Naive thymus-derived CD4-positive, alpha-beta T cell (primary cell): ENCODE measurements at regions not wholly inside any gene's neighbourhood (a gene's known extent, or its start where the extent isn't known, plus 50 kb on each side); places are given as distances from the start of the nearest gene placed in this dataset.

ENCODE experiments used
- ATAC-seq: fragments of 150-1000 bp; cut with Tn5 transposase; 2 replicates; pipeline ENCODE4 v1.10.0; 2021; ENCODE audit warnings: mild to moderate bottlenecking, moderate library complexity
- CTCF ChIA-PET: fragments of 350-600 bp; sonication (Branson Sonifier 250); formaldehyde crosslinking; loops from one replicate; lab custom pipeline; 2021; ENCODE audit warnings: antibody characterized with exemption; lab: Charles Lee
- POLR2A ChIA-PET: fragments of 350-600 bp; sonication (Branson Sonifier 250); formaldehyde crosslinking; loops from one replicate; lab custom pipeline; 2021; ENCODE audit warnings: antibody characterized with exemption, inconsistent platforms; lab: Charles Lee
- DNase-seq, 9 donors: peaks; one replicate each; pipeline versions ENCODE4 v3.0.0 to v3.0.0-alpha.2; 2020 to 2022; ENCODE audit warnings: mixed read lengths in 1 of 9
- H3K27ac ChIP-seq: one replicate; pipeline ENCODE4 v1.7.0; 2013; ENCODE audit warnings: mild to moderate bottlenecking, low read depth, low read length, moderate library complexity
- H3K27me3 ChIP-seq, 2 donors: one replicate each; pipeline ENCODE4 v1.7.0; 2013; ENCODE audit warnings: low read length in 2 of 2, mild to moderate bottlenecking in 2 of 2, moderate library complexity in 2 of 2; ENCODE audit not compliant: control insufficient read depth in 2 of 2, insufficient read depth in 2 of 2
- H3K36me3 ChIP-seq, 3 experiments: 1 replicate in 2 of 3; 2 replicates in 1 of 3; pipeline ENCODE4 v1.7.0; 2013; ENCODE audit warnings: low read length in 3 of 3, mild to moderate bottlenecking in 3 of 3, moderate library complexity in 1 of 3; ENCODE audit not compliant: insufficient read depth in 3 of 3, control insufficient read depth in 2 of 3
- H3K4me1 ChIP-seq, 2 donors: one replicate each; pipeline ENCODE4 v1.7.0; 2013; ENCODE audit warnings: low read length in 2 of 2, mild to moderate bottlenecking in 2 of 2, moderate library complexity in 1 of 2; ENCODE audit not compliant: control insufficient read depth in 2 of 2, insufficient read depth in 2 of 2
- H3K4me3 ChIP-seq: 2 replicates; pipeline ENCODE4 v1.7.0; 2013; ENCODE audit warnings: mild to moderate bottlenecking, low read length
- H3K9me3 ChIP-seq, 3 experiments: 1 replicate in 2 of 3; 2 replicates in 1 of 3; pipeline ENCODE4 v1.7.0; 2013; ENCODE audit warnings: low read length in 3 of 3; ENCODE audit not compliant: control insufficient read depth in 2 of 3
- H3K27ac Mint-ChIP-seq, 9 donors: one replicate each; pipeline ENCODE4 v1.8.0; 2020 to 2022; ENCODE audit warnings: mixed read lengths in 9 of 9, mild to moderate bottlenecking in 8 of 9, moderate library complexity in 5 of 9, inconsistent platforms in 2 of 9
- H3K27me3 Mint-ChIP-seq, 5 donors: one replicate each; pipeline ENCODE4 v1.8.0; 2021 to 2022; ENCODE audit warnings: mixed read lengths in 5 of 5, mild to moderate bottlenecking in 1 of 5
- H3K36me3 Mint-ChIP-seq, 5 donors: one replicate each; pipeline ENCODE4 v1.8.0; 2020 to 2022; ENCODE audit warnings: mixed read lengths in 5 of 5, mild to moderate bottlenecking in 3 of 5, inconsistent platforms in 1 of 5
- H3K4me1 Mint-ChIP-seq, 7 donors: one replicate each; pipeline ENCODE4 v1.8.0; 2020 to 2022; ENCODE audit warnings: mixed read lengths in 7 of 7, mild to moderate bottlenecking in 3 of 7, inconsistent platforms in 1 of 7
- H3K4me3 Mint-ChIP-seq, 10 donors: one replicate each; pipeline ENCODE4 v1.8.0; 2020 to 2022; ENCODE audit warnings: mild to moderate bottlenecking in 10 of 10, mixed read lengths in 10 of 10, moderate library complexity in 6 of 10, inconsistent platforms in 2 of 10
- H3K9me3 Mint-ChIP-seq, 11 donors: one replicate each; pipeline ENCODE4 v1.8.0; 2020 to 2022; ENCODE audit warnings: mixed read lengths in 11 of 11, mild to moderate bottlenecking in 4 of 11, inconsistent platforms in 1 of 11, moderate library complexity in 1 of 11
- intact Hi-C, 2 donors: fragments of 100-400 bp; cut with micrococcal nuclease; formaldehyde crosslinking; loops; one replicate each; pipeline ENCODE4 v1.15.1; 2023

DNA sequence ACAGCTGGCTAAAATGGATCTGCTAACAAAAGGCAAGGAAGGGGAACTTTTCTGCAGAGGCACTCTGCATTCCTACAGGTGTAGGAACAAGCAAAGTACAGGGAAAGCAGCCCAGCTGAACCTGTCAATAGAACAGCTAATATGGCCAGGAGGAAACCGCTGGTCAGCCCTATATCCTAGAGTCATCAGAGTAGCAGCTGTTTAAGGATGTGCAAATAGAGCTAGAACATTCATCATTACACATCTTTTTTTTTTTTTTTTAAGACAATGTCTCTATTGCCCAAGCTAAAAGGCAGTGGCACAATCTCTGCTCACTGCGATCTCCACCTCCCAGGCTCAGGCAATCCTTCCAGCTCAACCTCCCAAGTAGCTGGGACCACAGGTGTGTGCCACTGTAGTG is 163.0 kb downstream of the BTC start:
- peaks cover 0 to 3% (median 0%) of the 10 kb centered on the region in 5 donors for H3K27me3 Mint-ChIP-seq
- intact Hi-C loops, result no loop called here

DNA sequence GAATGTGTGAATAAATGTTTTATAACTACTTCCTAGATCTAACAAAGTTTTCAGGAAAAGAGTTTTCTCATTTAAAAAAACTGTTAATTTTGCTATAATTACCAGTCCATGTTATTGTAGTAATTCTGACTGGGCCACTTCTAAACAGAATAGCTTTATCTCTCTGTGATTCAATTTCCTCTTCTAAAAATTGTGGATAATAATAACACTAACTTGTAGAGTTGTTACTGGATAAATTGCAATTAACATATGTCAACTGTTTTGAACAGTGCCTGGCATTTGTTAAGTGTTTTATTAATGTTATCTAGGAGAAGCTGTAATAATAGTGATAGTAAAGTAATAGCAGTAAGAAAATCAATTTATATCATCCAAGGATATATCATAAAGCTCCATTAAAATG is 162.3 kb downstream of the BTC start:
- Histone ChIP-seq H3K27ac (no peak overlapping the region), H3K27me3 (no peaks in the 10 kb centered on the region), H3K4me3 (no peak overlapping the region), H3K36me3 (no peaks in the 10 kb centered on the region), H3K4me1 (peaks cover 0 to 20% of the 10 kb centered on the region in 2 donors), H3K9me3 (no peaks in the 10 kb centered on the region)
- H3K27ac Mint-ChIP-seq, result peak overlapping the region in 1 of 9 donors; percentile 25
- no peaks in the 10 kb centered on the region for H3K36me3 Mint-ChIP-seq
- H3K9me3 Mint-ChIP-seq, result no peaks in the 10 kb centered on the region
- peak overlapping the region in 1 of 10 donors; percentile 18 for H3K4me3 Mint-ChIP-seq
- ChIA-PET POLR2A (interaction anchor here (1.4 kb wide), 1 partner anchor 234 kb away, joined by 8 read pairs; no protein-coding TSS in a partner anchor), CTCF (interaction anchor here (0.7 to 1.5 kb wide), 2 partner anchors 9 to 255 kb away, joined by 3 read pairs; no protein-coding TSS in a partner anchor)
- DNase-seq (no peak), ATAC-seq (no peak)
- intact Hi-C loops, result loop anchor here in 1 of 2 donors (1.0 kb wide), 1 partner anchor 8 kb away; no protein-coding TSS in a partner anchor
- H3K4me1 Mint-ChIP-seq, result peaks cover 5 to 71% (median 51%) of the 10 kb centered on the region in 7 donors
- H3K27me3 Mint-ChIP-seq, result peaks cover 0 to 3% (median 0%) of the 10 kb centered on the region in 5 donors

More for the DNA sequence above, 163.0 kb downstream of the BTC start:
- CTCF ChIA-PET, result interaction anchor here (0.6 to 1.5 kb wide), 2 partner anchors 9 to 22 kb away, joined by 3 to 4 read pairs; no protein-coding TSS in a partner anchor
- Histone ChIP-seq H3K9me3 (no peaks in the 10 kb centered on the region), H3K4me3 (no peak overlapping the region), H3K4me1 (peaks cover 0 to 21% of the 10 kb centered on the region in 2 donors), H3K36me3 (no peaks in the 10 kb centered on the region), H3K27me3 (no peaks in the 10 kb centered on the region), H3K27ac (no peak overlapping the region)
- POLR2A ChIA-PET, result interaction anchor here (1.4 kb wide), 1 partner anchor 233 kb away, joined by 8 read pairs; no protein-coding TSS in a partner anchor
- H3K4me3 Mint-ChIP-seq, result no peak overlapping the region
- ATAC-seq (peak; percentile 30), DNase-seq (no peak)
- no peaks in the 10 kb centered on the region for H3K9me3 Mint-ChIP-seq
- H3K27ac Mint-ChIP-seq, result peak overlapping the region in 3 of 9 donors; percentile 34 to 56 (median 44)
- H3K36me3 Mint-ChIP-seq, result no peaks in the 10 kb centered on the region
- H3K4me1 Mint-ChIP-seq, result peaks cover 5 to 77% (median 57%) of the 10 kb centered on the region in 7 donors

DNA sequence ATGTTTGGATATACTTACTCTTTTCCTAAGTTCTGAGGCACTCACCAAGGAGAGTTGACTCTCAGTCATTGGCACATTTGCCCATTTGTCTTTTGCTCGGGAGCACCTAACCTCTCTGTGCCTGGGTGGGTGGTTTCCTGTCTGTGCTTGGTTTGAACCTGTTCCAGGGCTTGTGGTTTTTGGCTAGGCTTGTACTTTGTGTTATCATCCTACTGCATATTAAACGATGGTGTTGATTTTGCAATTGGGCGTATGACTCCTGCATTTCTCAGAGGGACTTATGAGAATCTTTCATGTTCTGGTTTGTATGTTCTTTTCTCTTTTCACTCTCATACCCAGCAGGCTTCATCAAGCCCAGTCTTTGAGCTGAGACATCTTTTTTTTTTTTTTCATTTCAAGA is 161.7 kb downstream of the BTC start:
- Histone ChIP-seq H3K4me1 (peaks cover 0 to 20% of the 10 kb centered on the region in 2 donors), H3K4me3 (peak overlapping the region; percentile 1), H3K27ac (no peak overlapping the region), H3K36me3 (no peaks in the 10 kb centered on the region), H3K9me3 (no peaks in the 10 kb centered on the region), H3K27me3 (no peaks in the 10 kb centered on the region)
- peak; percentile 79 for ATAC-seq
- ChIA-PET POLR2A (interaction anchor here (1.4 kb wide), 1 partner anchor 235 kb away, joined by 8 read pairs; no protein-coding TSS in a partner anchor), CTCF (interaction anchor here (0.7 to 1.5 kb wide), 2 partner anchors 10 to 256 kb away, joined by 3 read pairs; no protein-coding TSS in a partner anchor)
- no peaks in the 10 kb centered on the region for H3K9me3 Mint-ChIP-seq
- peaks cover 0 to 3% (median 0%) of the 10 kb centered on the region in 5 donors for H3K27me3 Mint-ChIP-seq
- peaks cover 5 to 65% (median 46%) of the 10 kb centered on the region in 7 donors for H3K4me1 Mint-ChIP-seq
- peak in 8 of 9 donors; percentile 23 to 81 (median 67) for DNase-seq
- intact Hi-C loops, result loop anchor here in 1 of 2 donors (1.0 kb wide), 1 partner anchor 8 kb away; no protein-coding TSS in a partner anchor
- H3K36me3 Mint-ChIP-seq, result no peaks in the 10 kb centered on the region
- H3K4me3 Mint-ChIP-seq, result peak overlapping the region in 9 of 10 donors; percentile 5 to 83 (median 73)
- peak overlapping the region in 8 of 9 donors; percentile 5 to 73 (median 54) for H3K27ac Mint-ChIP-seq

DNA sequence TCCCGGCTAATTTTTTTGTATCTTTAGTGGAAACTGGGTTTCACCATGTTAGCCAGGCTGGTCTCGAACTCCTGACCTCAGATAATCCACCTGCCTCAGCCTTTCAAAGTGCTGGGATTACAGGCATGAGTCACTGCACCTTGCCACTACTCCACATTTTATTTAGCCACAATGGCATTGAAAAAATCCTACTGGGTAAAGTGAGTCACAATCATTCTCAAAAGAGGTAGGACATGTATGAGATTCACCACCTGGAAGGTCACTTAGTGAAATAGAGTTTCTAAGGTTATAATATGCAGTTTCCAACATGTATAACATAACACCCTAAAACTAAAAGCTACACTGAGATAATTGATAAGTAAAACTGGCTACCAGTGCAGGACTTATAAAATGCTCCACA is 159.2 kb downstream of the BTC start:
- no peaks in the 10 kb centered on the region for H3K9me3 Mint-ChIP-seq
- CTCF ChIA-PET, result no interaction called here
- H3K4me3 Mint-ChIP-seq, result no peak overlapping the region
- H3K27me3 Mint-ChIP-seq, result peaks cover 0 to 15% (median 13%) of the 10 kb centered on the region in 5 donors
- Histone ChIP-seq H3K9me3 (no peaks in the 10 kb centered on the region), H3K27ac (no peak overlapping the region), H3K27me3 (no peaks in the 10 kb centered on the region), H3K4me1 (peaks cover 0 to 20% of the 10 kb centered on the region in 2 donors), H3K36me3 (no peaks in the 10 kb centered on the region), H3K4me3 (no peak overlapping the region)
- POLR2A ChIA-PET, result no interaction called here
- no peak overlapping the region for H3K27ac Mint-ChIP-seq
- ATAC-seq, result no peak
- no peak for DNase-seq
- no peaks in the 10 kb centered on the region for H3K36me3 Mint-ChIP-seq
- H3K4me1 Mint-ChIP-seq, result peaks cover 5 to 46% (median 33%) of the 10 kb centered on the region in 7 donors
- intact Hi-C loops, result no loop called here

DNA sequence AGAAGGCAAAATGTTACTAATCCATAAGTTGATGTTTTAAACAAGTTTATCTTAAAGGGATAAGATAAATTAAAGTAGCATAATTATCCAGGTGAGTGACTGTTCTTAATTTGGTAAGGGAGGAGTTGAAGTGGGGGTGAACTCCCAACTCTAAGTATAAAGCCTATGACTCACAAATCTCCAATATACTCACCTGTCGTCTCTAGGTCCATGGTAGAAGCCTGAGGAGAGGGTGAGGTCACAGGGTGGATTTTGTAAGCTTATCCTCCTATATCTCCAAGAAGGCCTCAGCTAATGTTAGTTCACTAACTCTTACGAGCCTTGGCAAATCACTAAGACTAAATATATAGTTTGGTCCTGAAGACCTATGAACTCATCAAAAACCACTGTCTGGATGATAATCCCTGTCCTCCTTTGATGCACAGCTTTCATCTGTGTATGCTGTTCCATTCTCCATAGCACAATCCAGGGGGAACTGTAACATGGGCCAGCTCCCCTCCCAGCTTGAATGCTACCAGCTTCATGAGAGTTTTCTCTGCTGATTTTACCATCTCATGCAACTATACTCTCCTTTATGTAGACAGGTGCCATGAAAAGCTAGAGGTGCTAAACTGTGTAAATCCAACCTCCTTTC is 158.7 kb downstream of the BTC start:
- H3K27me3 Mint-ChIP-seq, result peaks cover 4 to 17% (median 13%) of the 10 kb centered on the region in 5 donors
- H3K36me3 Mint-ChIP-seq, result no peaks in the 10 kb centered on the region
- POLR2A ChIA-PET, result no interaction called here
- DNase-seq, result no peak
- H3K4me3 Mint-ChIP-seq, result no peak overlapping the region
- H3K27me3 ChIP-seq, result no peaks in the 10 kb centered on the region
- H3K4me3 ChIP-seq, result no peak overlapping the region
- H3K36me3 ChIP-seq, result no peaks in the 10 kb centered on the region
- H3K9me3 ChIP-seq, result no peaks in the 10 kb centered on the region
- CTCF ChIA-PET, result interaction anchor here (0.6 kb wide), 1 partner anchor 266 kb away, joined by 3 read pairs; no protein-coding TSS in a partner anchor
- peaks cover 5 to 41% (median 33%) of the 10 kb centered on the region in 7 donors for H3K4me1 Mint-ChIP-seq
- no peaks in the 10 kb centered on the region for H3K9me3 Mint-ChIP-seq
- peak overlapping the region in 1 of 9 donors; percentile 62 for H3K27ac Mint-ChIP-seq
- H3K4me1 ChIP-seq, result peaks cover 0 to 20% of the 10 kb centered on the region in 2 donors
- intact Hi-C loops, result no loop called here
- ATAC-seq, result no peak
- no peak overlapping the region for H3K27ac ChIP-seq

DNA sequence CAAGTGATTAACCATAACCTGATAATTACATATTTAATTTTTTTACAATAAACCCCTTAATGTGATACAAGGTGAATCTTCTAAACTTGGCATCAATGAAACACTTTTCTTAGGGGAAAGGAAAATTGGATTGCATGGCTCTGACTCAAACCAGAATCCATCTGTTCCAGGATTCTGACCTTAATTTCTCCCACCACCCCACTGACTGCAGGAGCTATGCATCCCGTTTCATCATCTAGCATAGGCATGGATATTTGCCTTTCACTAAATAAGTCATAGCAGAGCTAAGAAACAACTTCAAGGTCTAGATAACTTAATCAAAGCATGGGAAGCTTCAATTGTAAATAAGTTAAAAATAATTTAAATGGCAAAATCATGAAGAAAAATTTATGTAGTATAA is 156.3 kb downstream of the BTC start:
- ATAC-seq, result no peak

More for the DNA sequence above, 156.3 kb downstream of the BTC start:
- H3K4me3 ChIP-seq, result no peak overlapping the region
- Mint-ChIP-seq H3K27ac (no peak overlapping the region), H3K4me1 (peaks cover 0 to 17% (median 10%) of the 10 kb centered on the region in 7 donors), H3K4me3 (no peak overlapping the region), H3K27me3 (peaks cover 4 to 22% (median 16%) of the 10 kb centered on the region in 5 donors), H3K36me3 (no peaks in the 10 kb centered on the region), H3K9me3 (peaks cover 0 to 2% (median 0%) of the 10 kb centered on the region in 11 donors)
- POLR2A ChIA-PET, result no interaction called here
- no peaks in the 10 kb centered on the region for H3K27me3 ChIP-seq
- DNase-seq, result no peak
- no peak overlapping the region for H3K27ac ChIP-seq
- intact Hi-C loops, result no loop called here
- H3K9me3 ChIP-seq, result no peaks in the 10 kb centered on the region
- CTCF ChIA-PET, result interaction anchor here (0.5 to 0.6 kb wide), 2 partner anchors 100 to 241 kb away, joined by 3 read pairs; no protein-coding TSS in a partner anchor
- peaks cover 0 to 11% of the 10 kb centered on the region in 2 donors for H3K4me1 ChIP-seq
- no peaks in the 10 kb centered on the region for H3K36me3 ChIP-seq
